H54 (cell line): ENCODE measurements at regions not wholly inside any gene's neighbourhood (a gene's known extent, or its start where the extent isn't known, plus 50 kb on each side); places are given as distances from the start of the nearest gene placed in this dataset.
A peak's percentile ranks its signal among the peaks of the same experiment; 100 is the strongest.

Experiments
- DNase-seq: peaks from one replicate; pipeline ENCODE4 v3.0.0; 2011; ENCODE audit warnings: low spot score, mixed read lengths; ENCODE audit not compliant: insufficient read length
- FAIRE-seq: peaks from 3 replicates; lab custom pipeline; 2011; peaks lifted over from hg19 to GRCh38; lab: Jason Lieb, UNC
- POLR2A ChIP-seq: IDR thresholded peaks from 2 replicates; pipeline ENCODE4 v1.6.1; 2011; ENCODE audit warnings: low read depth, mild to moderate bottlenecking, low read length

DNA sequence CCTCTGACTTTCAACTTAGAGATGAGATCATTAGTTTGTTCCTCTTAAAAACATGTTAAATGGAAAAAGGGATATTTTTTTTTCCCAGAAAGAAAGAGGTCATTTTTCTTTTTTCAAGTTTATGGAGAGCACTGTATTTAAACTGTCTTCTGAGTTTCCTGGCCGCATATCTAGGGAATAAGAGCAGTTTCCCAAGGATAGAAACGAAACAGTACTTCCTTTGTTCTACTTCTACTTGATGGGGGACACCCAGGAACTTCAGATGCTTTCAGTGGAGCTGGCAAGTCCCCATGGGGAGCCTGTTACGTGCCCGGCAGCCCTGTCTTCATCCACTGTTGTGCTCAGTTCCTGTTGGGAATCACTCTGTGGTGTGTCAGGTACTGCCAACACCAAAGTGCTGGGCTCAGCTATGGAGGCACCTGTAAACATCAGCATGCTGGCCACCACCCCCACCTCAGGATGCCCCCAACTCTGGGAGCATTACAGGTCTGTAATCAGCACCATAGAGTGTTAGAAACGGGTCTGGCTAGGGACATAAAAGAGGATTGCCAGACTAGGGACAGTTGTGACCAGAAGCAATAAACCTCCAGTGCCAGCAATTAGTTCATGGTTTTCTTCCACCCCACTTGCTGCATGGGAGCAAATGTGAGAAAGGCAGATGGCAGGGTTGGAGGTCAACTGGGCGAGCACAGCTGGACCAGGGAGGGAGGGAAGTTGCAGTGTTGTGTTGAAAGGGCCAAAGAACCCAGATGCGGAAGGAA lies 221.7 kb upstream of the ECI2 start:
- no peak for TF ChIP-seq POLR2A
- FAIRE-seq (no peak), DNase-seq (no peak)

- DNase-seq = peak; percentile 64
- TF ChIP-seq POLR2A = no peak
- no peak for FAIRE-seq
These were observed 219.9 kb upstream of the ECI2 start for GRCh38 chr6:4355241-4355640.

GRCh38 chr6:4354181-4354580 lies 218.8 kb upstream of the ECI2 start:
- no peak for FAIRE-seq
- no peak for DNase-seq
- no peak for TF ChIP-seq POLR2A

GRCh38 chr6:4352731-4353130 lies 217.4 kb upstream of the ECI2 start:
- TF ChIP-seq POLR2A = no peak
- DNase-seq (no peak), FAIRE-seq (no peak)

- TF ChIP-seq POLR2A = no peak
- DNase-seq (no peak), FAIRE-seq (no peak)
These were observed 216.9 kb upstream of the ECI2 start for GRCh38 chr6:4352322-4352669.

GRCh38 chr6:4351520-4352321 lies 216.3 kb upstream of the ECI2 start:
- peak; percentile 65 for DNase-seq
- no peak for TF ChIP-seq POLR2A
- peak; percentile 48 for FAIRE-seq

DNA sequence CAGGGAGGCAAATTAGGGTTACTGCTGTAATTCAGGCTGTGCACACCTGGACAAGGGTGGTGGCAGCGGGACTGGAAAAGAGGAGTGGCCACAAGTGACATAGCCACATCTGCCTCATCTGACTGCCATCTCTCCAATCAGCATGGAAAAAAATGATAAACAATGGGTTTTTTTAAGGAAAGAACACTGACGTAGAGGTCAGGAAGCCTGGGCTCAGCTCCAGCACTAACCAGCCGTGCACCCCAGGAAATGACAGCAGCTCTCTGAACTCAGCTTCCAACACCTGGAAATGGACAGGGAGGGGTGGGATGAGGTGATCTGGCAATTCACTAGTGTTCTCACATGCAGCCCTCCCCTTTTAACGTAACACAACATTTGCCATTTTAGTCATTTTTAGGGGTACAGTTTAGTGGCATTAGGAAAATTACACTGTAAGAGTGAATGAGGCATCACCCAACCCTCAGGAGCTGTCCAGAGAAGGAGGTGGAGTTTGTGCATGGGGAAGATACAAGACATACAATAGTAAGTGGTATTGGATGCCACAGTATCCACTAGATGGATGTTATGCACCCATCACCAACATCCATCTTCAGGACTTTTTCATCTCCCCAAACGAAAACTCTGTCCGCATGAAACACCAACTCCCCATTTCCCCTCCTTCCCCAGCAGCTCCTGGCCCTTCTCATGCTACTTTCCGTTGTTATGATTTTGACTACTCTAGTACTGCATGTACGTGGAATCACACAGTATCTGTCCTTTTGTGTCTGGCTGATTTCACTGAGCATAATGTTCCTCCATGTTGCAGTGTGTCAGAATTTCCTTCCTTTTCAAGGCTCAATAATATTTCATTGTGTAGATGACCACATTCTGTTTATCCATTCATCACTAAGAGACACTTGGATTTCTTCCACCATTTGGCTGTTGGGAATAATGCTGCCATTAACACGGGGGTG lies 215.5 kb upstream of the ECI2 start:
- DNase-seq = no peak
- FAIRE-seq = no peak
- TF ChIP-seq POLR2A = no peak

- no peak for TF ChIP-seq POLR2A
- no peak for FAIRE-seq
- DNase-seq = no peak
These were observed 214.6 kb upstream of the ECI2 start for GRCh38 chr6:4349931-4350330.

- no peak for FAIRE-seq
- no peak for TF ChIP-seq POLR2A
- DNase-seq = no peak
These were observed 213.9 kb upstream of the ECI2 start for GRCh38 chr6:4349323-4349722.

GRCh38 chr6:4348462-4349112 lies 213.2 kb upstream of the ECI2 start:
- FAIRE-seq (no peak), DNase-seq (no peak)
- no peak for TF ChIP-seq POLR2A

- no peak for FAIRE-seq
- TF ChIP-seq POLR2A = no peak
- no peak for DNase-seq
These were observed 212.5 kb upstream of the ECI2 start for GRCh38 chr6:4347877-4348276.

DNA sequence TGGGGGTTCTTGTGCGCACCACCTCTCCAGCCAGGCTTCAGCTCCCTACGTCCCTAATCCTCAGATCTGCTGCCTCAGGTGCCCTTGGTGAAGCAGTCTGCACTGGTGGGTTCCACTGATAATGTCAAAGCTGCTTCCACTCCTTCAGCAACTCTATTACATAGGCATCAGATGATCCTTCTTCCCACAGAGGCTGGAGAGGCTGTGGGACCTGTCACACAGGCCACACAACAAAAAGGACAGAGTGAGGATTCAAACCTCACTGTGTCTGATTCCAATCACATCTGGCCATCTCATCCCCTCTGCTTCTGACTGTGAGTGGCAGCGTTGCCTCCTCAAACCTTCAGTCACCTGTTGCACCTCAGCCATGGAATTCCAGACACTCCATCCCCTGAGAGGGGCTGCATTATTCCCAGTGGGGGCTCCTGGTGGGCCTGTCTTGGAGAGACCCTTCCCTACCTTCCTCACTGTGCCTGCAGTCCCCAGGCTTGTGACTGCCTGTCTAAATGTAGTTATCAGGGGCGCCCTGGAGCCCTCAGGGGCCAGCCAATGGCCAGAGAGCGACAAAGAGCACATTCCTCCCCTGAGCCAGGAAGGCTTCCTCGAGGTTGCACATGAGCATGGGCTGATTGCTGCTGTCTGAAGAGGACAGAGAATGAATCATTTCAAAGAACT lies 211.4 kb upstream of the ECI2 start:
- no peak for DNase-seq
- FAIRE-seq = no peak
- no peak for TF ChIP-seq POLR2A

GRCh38 chr6:4345543-4345942 lies 210.2 kb upstream of the ECI2 start:
- DNase-seq = no peak
- no peak for TF ChIP-seq POLR2A
- FAIRE-seq = no peak
